LoVo (cell line): ENCODE measurements at regions not wholly inside any gene's neighbourhood (a gene's known extent, or its start where the extent isn't known, plus 50 kb on each side); places are given as distances from the start of the nearest gene placed in this dataset.

ENCODE experiments used
- DNase-seq: peaks from one replicate; pipeline ENCODE4 v3.0.0-alpha.2; 2016; ENCODE audit warnings: low spot score

GRCh38 chr4:71162386-71162785 is 168.9 kb downstream of the DCK start:
- DNase-seq: no peak

DNA sequence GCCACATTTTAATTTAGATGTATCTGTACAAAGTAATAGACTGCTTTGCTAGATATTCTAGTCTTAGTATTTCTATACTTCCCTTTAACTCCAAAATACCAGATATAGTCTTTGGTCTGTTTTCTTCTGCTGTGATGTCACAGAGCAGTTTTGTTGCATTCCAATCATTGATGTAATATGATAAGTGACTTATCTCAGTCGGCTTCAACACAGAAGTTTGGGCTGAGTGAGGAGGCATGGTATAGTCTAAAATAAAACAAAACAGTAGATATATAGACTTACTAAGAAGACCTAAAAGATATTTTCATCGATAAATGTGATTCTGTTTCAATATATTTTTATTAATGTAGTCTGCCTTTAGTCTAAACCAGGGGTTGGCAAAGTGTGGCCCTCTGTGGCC is 169.9 kb downstream of the DCK start:
- no peak for DNase-seq

DNA sequence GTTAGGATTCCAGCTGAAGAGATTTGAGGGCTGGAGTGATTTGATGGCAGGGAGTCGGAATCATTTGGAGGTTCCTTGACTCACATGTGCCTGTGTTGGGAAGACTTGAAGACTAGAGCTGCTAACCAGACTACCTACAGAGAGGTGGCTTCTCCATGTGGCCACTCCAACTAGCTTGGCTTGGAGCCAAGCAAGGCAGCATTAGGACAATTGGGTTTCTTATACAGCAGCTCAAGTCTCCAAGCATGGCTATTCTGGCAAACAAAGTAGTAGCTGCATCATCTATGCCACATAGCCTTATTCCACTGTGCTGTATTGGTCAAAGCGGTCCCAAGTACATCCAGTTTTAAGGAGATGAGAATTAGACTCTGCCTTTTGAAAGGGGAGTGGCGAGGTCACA is 171.7 kb upstream of the SLC4A4 start:
- DNase-seq: no peak

- no peak for DNase-seq
Measured at GRCh38 chr4:71171592-71171991, 167.2 kb upstream of the SLC4A4 start.

GRCh38 chr4:71181332-71181731 is 157.5 kb upstream of the SLC4A4 start:
- no peak for DNase-seq

DNA sequence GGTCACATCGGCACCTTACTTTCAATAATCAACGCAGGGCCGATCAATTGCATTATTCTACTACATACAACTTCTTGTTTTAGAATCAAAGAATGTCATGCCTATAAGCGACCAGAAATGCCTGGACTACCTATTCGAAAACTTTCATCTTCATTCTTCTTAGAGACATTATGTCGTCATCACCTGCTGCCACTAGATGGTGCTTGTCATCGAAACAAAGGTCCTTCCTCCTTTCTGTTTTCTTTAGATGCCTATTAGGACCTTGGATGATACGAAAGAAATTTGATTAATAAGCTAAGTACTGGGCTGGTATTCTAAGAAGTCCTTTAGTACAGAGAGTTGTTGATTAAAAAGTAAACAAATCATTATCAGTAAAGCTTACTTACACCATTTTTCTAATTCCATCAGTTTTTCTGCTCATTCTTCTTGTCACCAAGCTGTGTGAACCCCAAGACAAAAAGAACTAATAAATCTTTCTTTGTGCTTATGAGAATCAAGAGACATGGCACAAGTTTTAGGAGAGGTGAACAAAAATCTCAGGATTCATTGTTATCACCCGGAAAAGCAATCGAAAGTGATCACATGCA is 154.5 kb upstream of the SLC4A4 start:
- peak; percentile 67 for DNase-seq

DNA sequence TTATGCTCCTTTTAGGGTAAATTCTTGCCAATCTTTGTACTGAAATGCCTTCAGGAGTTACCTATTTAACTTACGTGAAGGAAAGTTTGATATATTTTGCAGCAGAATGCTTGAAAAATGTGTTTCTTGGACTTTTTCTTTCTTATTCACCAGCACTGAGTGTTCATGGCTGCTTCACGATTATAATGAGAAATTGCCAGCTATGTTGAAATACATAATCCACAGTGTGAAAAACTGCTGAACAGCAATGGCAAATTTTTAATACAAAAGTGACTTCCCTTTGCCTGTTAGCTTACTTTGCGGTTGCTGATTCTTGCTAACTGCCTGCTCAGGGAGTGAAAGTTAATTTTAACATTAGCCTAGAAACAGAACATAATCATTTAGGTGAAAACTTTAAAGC is 153.8 kb upstream of the SLC4A4 start:
- DNase-seq: no peak

DNA sequence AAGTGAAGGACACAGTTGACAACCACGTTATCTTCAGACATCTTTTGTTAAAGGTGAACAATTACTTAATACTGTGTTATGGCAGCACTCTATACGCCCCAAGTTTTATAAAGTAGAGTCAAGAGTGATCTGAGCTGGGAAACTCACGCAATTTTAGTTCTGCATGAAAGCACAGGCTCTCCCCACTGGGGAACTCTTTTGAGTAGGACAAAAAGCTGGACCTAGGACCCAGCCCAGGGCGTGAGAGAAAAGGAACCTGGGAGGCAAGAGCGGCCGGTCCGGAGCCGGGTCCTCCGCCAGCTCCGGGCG is 152.6 kb upstream of the SLC4A4 start:
- no peak for DNase-seq

DNA sequence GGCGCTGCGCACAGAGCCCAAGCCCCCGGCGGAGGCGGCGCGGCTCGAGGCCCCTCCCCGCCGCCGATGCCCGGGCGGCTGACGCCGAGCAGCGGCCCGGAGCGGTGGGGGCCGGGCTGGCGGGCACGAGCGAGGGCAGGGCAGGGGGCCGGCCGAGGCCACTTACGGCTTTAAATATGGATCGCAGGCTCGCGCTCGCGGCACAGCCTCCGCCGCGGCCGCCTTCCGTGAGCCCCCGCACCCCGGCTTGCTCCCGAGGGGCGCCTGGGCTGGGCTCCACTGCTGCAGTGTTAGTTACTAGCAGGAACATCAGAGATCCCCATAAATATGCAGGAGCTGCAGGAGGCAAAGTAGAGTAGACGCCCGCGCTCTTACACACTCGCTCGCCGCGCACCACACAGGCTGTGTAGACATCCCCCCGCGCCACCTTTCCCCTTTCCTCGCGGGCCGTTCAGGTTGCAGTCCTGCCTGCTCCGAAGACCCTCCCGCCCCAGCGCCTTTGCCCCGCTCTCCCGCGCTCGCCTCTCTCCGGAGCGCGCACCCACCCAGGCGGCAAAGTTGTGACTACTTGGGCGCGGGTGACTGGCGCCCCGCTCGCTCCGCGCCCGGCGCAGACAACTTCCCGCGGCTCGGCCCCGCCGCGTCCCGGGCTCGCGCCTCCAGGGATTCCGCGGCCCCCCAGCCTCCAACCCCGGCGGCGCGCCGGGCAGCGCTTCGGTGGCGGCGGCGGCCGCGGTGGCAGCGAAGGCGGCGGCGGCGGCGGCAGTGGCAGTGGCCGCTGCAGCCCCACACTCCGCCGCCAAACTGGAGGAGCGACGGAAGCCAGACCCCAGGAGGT is 152.0 kb upstream of the SLC4A4 start:
- peak; percentile 35 for DNase-seq

DNA sequence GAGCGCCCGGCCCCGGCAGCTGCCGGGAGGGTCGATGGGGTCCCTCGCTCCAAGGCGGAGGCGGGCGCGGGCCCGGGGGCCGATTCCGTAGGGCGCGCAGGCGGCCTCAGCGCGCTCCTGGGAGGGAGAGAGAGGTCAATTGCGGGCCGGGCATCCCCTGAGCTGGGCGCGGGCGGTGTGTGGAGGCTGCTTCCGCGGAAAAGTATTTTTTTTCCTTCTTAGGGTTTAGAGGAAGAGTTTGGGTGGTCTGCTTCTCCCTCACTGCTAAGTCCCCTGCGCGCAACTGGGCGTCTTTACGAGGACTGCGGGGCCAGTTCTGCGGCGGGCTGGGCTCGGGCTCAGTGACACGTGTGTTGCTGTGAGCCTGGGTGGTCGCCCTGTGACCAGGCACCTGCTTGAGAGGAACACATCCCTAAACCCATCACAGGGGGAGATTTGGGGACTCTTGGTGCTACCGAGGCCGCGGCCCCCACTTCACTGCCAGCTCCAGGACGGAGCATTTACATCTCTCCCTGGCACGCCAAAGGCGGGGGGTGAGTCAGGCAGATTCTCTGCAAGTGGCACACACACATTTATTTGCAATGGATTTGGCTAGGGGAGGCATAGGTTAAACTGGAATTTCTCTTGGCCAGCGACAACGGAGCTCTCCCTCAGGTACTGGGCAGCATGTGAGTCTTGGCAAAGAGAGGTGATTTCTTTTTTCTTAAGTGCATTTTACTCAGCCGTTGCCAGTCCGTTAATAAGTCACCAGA is 151.2 kb upstream of the SLC4A4 start:
- DNase-seq: no peak

DNA sequence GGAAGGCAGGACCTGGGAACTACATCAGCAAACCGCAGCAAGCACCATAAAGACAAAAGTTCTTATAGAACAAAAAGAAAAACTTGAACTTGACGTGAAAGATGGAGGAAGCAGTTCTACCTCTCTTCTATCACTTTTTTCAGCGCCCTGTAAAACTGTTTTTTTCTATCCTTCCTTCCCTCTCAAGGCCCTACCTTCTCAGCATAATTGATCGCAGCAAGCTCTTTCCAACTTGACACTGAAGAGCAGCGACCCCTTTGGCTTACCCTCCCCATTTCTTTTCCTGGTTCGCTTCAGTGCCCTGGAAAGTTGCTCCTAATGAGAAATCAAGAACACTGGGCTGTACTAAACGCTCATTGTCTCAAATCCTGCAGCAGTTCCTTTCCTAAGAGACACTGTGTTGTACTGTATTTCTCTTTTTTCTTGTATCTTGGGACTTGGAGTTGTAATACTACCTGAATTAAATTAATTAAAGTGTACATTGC is 150.6 kb upstream of the SLC4A4 start:
- no peak for DNase-seq

DNA sequence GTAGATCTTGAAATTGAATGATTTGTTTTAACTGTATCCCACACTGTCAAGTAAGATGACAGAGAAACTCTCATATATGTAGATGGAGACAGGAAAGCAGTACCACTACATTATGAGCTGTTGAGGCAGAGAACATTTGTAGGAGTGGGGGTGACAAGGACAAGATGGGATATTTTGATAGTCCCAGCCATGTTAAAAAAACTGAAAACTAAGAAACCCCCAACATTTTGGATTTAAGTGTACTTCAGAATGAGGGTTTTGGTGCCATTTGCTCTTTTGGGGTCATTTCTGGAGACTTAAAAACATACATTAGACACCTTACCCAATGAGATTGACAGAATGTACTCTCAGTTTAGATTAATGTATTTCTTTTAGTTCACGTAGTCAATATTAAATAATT is 149.9 kb upstream of the SLC4A4 start:
- DNase-seq: no peak

DNA sequence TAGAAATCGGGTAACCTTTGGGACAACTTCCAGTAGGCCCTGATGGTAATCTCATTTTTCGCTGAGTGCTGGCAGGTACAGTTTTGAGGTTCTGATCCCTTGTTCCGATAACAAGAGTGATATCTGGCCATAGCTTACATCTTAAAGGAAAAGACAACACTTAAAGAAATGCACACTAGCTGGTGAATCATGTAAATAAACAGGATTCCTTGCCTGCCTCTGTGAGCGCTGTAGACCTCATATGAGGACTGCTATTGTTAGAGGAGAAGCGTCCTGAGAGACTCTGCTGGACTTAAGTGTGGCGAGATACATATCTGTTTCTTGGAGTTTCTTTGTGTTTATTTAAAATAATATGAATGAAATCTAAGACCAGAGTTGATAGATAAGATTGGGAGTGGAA is 149.3 kb upstream of the SLC4A4 start:
- DNase-seq: no peak

- DNase-seq: no peak
Measured at GRCh38 chr4:71194454-71194853, 144.4 kb upstream of the SLC4A4 start.

DNA sequence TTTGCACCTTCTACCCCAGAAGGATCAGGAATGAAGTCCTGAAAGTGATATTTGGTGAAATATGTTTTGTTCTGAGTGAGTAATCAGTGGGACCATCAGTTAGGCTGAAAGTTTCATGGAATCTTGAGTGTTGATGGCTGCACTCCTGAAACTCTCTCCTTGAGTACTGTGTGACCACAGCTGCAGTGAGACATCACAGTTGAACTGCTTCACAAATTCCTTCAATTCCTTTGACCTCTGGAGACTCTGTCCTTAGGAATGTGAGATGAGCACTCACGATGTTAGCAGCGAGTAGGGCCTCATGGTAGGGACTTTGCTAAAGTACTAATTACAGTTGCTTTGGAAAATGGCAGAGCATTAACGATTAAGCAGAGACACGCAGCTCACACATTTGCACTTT is 142.9 kb upstream of the SLC4A4 start:
- DNase-seq: no peak

GRCh38 chr4:71198958-71199357 is 139.9 kb upstream of the SLC4A4 start:
- no peak for DNase-seq

- no peak for DNase-seq
Measured at GRCh38 chr4:71201057-71201456, 137.8 kb upstream of the SLC4A4 start.

DNA sequence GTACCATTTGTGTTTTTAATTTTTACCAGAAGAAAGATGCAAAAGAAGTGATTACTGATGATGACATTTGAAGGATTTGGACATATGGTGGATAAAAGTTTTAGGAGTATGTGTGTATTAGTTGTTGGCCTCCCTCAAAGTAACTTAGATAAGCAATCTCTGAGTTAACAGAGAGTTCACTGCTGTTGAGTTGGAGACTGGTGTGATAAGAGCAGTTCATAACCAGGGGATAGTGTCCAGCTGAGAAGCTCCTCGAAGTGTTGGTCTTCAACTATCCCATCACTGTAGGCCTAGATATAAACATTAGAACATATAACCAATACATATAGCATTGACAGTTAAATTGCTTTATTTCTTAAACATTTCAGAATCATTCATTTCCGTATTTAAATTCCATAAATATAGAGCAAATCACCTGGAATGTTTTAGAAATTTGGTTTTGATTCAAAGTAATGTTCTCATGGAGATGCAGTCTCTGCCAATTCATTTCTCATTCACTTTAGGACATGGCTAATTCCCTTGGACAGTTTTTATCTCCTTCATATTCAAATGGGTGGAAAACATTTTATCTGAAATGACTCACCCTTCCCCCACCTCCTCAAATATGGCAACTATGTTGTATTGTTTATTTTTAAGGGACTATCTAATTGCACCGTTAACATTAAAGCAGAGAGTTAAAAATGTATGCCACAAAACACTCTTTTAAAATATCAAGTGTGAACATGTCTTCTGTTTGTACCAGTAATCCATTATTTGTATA is 136.8 kb upstream of the SLC4A4 start:
- no peak for DNase-seq

DNA sequence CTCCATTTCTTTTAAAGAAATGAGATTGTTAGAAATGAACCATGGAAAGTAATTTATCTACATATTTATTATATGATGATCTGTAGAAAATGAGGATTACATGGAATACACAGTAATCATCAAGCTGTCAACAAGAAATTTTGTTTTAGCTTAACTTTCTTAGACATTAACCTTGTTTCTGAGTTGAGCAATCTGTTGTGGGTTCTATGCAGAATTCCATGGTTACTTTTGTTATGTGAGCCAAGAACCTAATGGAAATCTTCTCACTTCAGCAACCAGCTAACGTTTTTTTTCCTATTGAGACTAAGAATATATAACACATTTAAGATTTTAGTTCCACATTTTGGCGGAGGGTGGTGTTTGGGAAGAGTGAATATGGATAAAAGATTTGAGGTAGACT is 136.1 kb upstream of the SLC4A4 start:
- DNase-seq: no peak

DNA sequence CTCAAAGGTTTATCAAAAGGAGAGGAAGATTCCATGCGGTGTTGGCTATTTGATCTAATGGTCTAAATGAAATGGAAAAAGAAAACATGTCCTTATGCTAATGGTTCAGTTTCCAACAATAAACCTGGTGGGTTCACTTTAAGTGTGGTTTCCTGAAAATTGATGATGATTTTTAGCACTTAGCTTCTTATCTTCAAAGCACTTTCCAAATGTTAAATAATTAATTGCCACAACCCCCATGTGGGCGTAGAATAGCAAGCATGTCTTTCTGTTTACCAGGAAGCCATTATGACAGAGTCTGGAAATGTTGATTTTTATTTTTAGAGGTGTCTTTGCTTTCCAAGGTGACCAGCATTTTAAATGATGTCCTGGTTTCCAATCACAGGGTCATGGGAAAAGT is 134.8 kb upstream of the SLC4A4 start:
- DNase-seq: no peak

- no peak for DNase-seq
Measured at GRCh38 chr4:71206763-71207162, 132.1 kb upstream of the SLC4A4 start.

GRCh38 chr4:71209161-71209560 is 129.7 kb upstream of the SLC4A4 start:
- no peak for DNase-seq

GRCh38 chr4:71210823-71211222 is 128.0 kb upstream of the SLC4A4 start:
- no peak for DNase-seq
